HEK293 (cell line): ENCODE measurements at regions not wholly inside any gene's neighbourhood (a gene's known extent, or its start where the extent isn't known, plus 50 kb on each side); places are given as distances from the start of the nearest gene placed in this dataset.

Source experiments
- ZBTB1 ChIP-seq: fragments of 450-650 bp; formaldehyde crosslinking; IDR thresholded peaks from 2 replicates; pipeline ENCODE4 v1.5.1; 2016; ENCODE audit warnings: missing biosample characterization, missing genetic modification characterization
- ZNF114 ChIP-seq: fragments of 450-650 bp; formaldehyde crosslinking; IDR thresholded peaks from 2 replicates; pipeline ENCODE4 v1.5.0; 2017; ENCODE audit warnings: missing biosample characterization, missing genetic modification characterization
- ZNF24 ChIP-seq: fragments of 450-650 bp; formaldehyde crosslinking; IDR thresholded peaks from 2 replicates; pipeline ENCODE4 v1.5.1; 2016; ENCODE audit warnings: missing biosample characterization, missing genetic modification characterization
- TF ChIP-seq, protein P1 (sequence below): fragments of 450-650 bp; formaldehyde crosslinking; IDR thresholded peaks from 2 replicates; pipeline ENCODE4 v1.5.1; 2016; ENCODE audit warnings: missing biosample characterization, missing genetic modification characterization
- TF ChIP-seq, protein P2 (sequence below): fragments of 450-650 bp; formaldehyde crosslinking; IDR thresholded peaks from 2 replicates; pipeline ENCODE4 v1.5.1; 2016; ENCODE audit warnings: missing biosample characterization, missing genetic modification characterization
- TF ChIP-seq, protein P3 (sequence below): fragments of 450-650 bp; formaldehyde crosslinking; IDR thresholded peaks from 2 replicates; pipeline ENCODE4 v1.5.1; 2016; ENCODE audit warnings: missing biosample characterization, missing genetic modification characterization

DNA sequence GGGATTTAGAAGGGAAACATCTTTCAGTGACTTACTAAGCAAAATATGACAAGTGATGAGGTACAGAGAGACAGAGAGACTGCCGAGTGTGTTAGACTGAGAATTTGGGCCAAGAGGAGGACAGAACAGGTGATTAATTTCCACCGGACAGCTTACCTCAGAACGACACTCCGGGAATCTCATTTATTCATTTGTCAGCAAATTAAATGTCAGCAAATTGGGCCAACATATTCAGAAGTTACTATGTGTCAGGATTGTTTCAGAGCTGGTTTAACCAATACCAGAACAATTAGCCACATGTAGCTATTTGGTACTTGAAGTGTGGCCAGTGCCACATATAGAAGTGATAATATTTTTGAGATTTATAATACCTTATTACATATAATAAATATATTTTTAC lies 232.6 kb upstream of the CNTN3 start:
- TF ChIP-seq ZNF24 (tag by site-specific recombination) (no peak), ZBTB1 (tag by site-specific recombination) (no peak), ZNF114 (no peak)
- TF ChIP-seq, protein P1, sequence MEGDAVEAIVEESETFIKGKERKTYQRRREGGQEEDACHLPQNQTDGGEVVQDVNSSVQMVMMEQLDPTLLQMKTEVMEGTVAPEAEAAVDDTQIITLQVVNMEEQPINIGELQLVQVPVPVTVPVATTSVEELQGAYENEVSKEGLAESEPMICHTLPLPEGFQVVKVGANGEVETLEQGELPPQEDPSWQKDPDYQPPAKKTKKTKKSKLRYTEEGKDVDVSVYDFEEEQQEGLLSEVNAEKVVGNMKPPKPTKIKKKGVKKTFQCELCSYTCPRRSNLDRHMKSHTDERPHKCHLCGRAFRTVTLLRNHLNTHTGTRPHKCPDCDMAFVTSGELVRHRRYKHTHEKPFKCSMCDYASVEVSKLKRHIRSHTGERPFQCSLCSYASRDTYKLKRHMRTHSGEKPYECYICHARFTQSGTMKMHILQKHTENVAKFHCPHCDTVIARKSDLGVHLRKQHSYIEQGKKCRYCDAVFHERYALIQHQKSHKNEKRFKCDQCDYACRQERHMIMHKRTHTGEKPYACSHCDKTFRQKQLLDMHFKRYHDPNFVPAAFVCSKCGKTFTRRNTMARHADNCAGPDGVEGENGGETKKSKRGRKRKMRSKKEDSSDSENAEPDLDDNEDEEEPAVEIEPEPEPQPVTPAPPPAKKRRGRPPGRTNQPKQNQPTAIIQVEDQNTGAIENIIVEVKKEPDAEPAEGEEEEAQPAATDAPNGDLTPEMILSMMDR: no peak
- TF ChIP-seq, protein P2, sequence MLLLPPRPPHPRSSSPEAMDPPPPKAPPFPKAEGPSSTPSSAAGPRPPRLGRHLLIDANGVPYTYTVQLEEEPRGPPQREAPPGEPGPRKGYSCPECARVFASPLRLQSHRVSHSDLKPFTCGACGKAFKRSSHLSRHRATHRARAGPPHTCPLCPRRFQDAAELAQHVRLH (tag by site-specific recombination): no peak
- TF ChIP-seq, protein P3, sequence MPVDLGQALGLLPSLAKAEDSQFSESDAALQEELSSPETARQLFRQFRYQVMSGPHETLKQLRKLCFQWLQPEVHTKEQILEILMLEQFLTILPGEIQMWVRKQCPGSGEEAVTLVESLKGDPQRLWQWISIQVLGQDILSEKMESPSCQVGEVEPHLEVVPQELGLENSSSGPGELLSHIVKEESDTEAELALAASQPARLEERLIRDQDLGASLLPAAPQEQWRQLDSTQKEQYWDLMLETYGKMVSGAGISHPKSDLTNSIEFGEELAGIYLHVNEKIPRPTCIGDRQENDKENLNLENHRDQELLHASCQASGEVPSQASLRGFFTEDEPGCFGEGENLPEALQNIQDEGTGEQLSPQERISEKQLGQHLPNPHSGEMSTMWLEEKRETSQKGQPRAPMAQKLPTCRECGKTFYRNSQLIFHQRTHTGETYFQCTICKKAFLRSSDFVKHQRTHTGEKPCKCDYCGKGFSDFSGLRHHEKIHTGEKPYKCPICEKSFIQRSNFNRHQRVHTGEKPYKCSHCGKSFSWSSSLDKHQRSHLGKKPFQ (tag by site-specific recombination): no peak
